ENCODE measurements at regions not wholly inside any gene's neighbourhood (a gene's known extent, or its start where the extent isn't known, plus 50 kb on each side); places are given as distances from the start of the nearest gene placed in this dataset.

- no peak for DNase-seq
Observed at GRCh38 chr5:87853541-87853940, 415.1 kb downstream of the TMEM161B start.

DNA sequence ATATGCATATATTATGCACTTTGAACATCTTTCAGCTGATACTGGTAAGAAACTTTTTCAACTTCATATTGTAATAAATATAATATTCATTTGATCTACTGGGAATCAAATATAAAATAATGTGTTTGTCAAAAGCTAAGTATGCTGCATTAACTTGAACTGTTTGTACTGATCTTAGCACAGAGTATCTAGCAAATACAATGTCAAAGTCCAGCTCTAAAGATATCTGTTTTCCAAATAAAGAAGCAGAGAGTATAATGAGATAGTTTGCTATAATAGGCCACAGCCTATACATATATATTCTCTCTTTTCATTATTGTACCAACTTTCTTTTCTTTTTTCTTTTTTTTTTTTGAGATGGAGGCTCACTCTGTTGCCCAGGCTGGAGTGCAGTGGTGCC, 417.0 kb downstream of the TMEM161B start:
- no peak for DNase-seq

DNA sequence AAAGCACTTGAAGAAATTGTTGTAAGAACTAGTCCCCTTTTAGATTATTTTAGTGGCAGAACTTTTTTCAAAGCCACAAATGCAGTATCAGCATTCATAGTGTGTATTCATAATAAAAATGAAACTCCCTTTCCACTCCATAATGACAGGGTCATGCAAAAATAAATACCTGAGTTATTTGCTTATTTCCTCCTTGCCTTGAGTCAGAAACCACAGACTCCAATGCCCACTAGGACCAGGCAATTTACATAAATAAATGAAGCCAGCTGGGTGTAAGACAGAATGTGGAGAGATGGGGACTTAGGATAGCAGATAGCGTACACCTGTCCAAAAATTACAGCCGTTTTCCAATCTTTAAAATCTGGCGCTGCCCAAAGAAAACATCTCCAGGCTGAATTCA, 417.8 kb downstream of the TMEM161B start:
- DNase-seq = no peak

- no peak for DNase-seq
Observed at GRCh38 chr5:87845734-87846133, 422.9 kb downstream of the TMEM161B start.

DNA sequence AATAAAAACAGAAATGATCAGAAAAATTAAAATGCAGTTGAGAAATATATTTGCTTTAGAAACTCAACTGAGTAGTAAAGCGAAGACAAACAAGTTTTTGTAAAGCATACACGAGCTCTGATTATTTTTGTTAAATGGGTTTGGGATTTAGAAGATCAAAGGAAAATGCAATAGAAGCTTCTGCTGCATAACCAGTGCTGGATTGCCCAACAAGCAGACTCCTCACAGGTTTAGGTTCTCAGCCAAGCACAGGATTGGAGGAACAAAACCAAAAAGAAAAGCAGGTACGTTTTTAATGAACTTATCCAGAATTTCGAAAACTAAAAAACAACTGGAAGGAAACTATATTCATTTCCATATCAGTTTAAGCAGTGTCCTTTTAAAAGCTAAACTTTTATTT, 423.8 kb downstream of the TMEM161B start:
- no peak for DNase-seq

DNA sequence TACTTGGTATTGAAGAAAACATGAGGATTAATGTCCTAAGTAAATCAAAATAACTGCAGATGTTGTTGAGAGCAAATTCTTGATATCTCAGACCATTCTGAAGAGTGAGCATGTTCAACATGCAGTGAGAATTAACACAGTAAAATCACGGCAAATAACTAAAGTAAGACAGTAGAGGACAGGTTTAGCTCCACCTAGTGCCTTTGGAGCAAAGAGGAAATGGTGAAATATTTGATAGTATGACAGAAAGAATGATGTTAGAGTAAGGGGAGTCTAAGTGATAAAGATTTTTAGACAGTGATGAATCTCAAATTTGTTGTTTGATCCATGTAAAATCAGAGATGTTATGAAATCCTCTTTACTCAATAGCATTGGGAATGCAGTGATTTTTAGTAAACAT, 424.2 kb downstream of the TMEM161B start:
- no peak for DNase-seq

- no peak for DNase-seq
Observed at GRCh38 chr5:87836696-87837095, 424.0 kb upstream of the CCNH start.

- no peak for DNase-seq
Observed at GRCh38 chr5:87831499-87831898, 418.8 kb upstream of the CCNH start.

GRCh38 chr5:87829217-87829551, 416.5 kb upstream of the CCNH start:
- no peak for DNase-seq

- no peak for DNase-seq
Observed at GRCh38 chr5:87828545-87829216, 416.0 kb upstream of the CCNH start.

DNA sequence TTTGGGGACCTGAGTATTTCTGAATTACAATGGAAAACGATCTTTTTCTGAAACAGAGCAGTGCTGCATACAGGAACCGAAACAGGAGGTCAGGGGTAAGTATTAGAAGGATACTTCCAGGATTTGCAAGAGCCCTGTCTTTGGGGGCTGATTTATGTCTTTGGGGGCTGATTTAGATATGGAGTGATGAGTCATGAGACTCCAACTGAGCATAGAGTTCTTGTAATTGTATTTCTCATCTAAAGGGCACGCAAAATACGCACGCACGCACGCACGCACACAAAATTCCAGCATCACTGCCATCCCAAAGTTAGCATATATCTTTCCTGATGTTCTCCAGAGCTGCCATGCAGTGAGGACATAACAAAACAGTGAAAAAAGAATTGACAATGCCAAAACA, 414.8 kb upstream of the CCNH start:
- DNase-seq = no peak

- no peak for DNase-seq
Observed at GRCh38 chr5:87826507-87826906, 413.8 kb upstream of the CCNH start.

DNA sequence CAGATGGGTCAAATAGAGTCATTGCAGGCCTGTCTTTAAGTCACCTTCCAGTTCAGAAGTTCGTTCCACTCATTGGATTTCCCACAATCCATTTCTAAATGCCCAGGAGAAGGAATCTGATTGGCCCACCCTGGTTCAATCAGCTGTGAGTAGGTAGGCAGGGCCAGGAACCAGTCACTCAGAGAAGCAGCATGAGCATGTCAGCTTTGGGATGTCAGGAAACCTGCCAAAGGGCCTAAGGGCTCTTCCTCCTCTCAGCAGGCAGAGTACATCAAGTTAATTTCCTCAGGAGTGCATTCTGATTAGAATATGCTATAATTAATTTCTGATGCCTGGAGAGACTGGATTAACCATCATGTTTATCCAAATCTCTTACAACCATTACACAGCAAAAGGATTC, 412.9 kb upstream of the CCNH start:
- DNase-seq = no peak

- no peak for DNase-seq
Observed at GRCh38 chr5:87807783-87808182, 395.1 kb upstream of the CCNH start.

GRCh38 chr5:87803352-87803751, 390.6 kb upstream of the CCNH start:
- DNase-seq = no peak

DNA sequence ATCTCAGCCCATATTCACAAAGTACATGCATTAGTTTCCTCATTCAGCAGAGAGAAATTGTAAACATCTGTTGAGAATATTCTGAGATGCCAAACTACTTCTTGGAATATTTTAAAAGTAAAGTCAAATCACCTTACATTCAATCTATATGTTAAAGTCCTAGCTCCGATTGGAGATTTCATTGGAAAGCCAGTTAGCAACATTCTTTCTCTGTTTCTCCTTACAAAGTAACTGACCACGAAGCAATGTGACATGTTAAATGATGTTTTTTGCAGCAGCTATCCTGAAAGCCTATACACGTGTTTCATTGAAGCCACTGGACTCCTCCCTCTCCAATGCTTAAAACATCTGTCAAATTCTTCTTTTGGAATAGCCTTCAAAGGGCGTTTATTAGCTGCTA, 379.1 kb upstream of the CCNH start:
- no peak for DNase-seq

DNA sequence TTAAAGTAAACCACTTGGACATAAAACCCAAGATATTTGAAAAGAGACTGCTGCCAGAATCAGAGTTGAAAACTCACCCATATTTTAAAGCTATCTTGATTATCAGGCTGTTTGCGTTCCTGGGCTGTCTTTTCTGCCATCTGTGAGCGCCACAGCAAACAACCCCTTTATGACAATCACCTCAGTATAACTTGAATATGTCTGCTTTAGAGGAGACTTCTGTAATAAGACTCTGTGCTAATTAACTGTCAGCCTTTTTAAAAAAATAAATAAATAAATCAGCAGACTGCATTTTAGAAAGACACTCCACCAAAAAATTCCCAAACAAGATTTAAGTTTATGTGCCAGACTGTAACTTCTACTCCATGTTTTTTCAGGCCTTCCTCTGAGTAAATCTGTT, 375.7 kb upstream of the CCNH start:
- DNase-seq = no peak

DNA sequence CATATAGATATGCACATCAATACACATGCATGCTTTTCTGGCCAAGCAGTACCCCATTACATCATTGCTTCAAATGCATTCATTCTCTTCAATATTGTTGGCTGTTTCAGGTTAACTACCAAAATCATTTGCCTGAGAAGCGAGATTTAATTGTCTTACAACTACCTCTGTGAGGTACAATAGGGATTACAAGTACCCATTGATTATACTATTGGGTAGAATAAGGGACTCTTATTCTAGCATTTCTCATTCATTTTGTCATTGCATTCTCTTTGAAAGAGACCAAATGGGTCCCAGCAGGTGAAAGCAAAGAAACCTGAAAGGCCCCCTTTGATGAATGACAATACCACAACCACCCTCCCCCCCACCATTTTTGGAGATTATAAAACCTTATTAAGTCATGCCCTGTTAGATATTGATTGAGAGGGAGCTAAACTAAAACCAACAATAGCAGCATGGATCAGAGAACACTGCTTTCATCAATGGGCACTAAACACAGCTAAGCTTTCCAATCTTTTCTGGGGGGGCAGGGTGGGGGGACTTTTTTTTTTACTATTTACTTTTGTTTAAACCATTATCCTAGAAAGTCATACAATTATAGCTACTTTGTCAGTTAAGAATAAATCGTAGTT, 375.0 kb upstream of the CCNH start:
- DNase-seq = peak; percentile 34

DNA sequence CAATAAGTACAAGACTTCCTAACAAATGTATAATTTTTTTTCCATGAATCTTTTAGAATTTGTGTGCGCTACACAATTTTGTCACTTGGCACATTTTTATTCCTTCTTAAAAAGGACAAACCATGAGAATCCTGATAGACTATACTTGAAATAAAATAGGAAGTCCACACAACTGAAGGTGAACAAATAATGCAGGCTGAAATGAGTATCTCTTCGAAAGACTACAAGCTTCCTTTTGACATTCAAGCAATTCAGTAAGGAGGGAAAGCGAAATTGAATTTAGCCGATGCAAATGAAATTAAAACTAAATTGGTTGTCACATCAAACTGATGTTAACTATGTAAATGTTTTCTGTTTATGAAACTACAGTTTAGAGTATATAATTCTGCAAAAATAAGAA, 374.4 kb upstream of the CCNH start:
- DNase-seq = no peak

- no peak for DNase-seq
Observed at GRCh38 chr5:87786471-87786870, 373.7 kb upstream of the CCNH start.

DNA sequence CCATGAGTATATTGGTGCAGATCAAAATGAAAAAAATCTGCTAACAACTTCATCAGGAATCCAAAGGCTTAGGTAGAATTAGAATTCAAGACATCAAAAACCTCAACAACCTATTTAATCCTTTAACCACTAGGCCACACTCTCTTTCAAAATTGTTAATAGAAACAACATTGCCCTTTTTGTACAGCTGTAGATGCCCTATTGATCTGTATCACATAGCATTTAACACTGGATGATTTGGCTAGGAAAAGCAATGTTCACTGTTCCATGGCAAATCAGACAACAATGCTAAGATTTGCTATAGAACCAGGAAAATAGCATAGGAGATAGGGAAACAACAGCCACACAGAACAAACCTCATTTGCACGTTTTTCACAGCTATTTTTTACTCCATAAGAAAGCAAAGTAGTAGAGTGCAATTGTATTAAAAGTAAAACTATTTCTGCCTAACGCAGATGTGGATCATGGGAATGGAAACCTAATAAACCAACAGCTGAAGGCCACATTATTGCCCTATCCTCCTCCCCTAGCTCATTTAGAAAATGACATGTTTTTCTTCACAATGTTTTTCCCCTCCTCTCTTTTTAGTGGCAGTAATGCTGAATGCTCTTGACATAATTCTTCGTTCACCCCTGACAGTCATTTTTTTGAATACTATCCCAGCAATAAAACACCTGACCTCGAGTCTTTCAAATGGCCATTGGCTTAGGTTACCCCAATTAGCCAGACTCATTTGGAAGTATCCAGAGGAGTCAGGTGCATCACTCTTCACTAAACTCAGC, 373.0 kb upstream of the CCNH start:
- no peak for DNase-seq

DNA sequence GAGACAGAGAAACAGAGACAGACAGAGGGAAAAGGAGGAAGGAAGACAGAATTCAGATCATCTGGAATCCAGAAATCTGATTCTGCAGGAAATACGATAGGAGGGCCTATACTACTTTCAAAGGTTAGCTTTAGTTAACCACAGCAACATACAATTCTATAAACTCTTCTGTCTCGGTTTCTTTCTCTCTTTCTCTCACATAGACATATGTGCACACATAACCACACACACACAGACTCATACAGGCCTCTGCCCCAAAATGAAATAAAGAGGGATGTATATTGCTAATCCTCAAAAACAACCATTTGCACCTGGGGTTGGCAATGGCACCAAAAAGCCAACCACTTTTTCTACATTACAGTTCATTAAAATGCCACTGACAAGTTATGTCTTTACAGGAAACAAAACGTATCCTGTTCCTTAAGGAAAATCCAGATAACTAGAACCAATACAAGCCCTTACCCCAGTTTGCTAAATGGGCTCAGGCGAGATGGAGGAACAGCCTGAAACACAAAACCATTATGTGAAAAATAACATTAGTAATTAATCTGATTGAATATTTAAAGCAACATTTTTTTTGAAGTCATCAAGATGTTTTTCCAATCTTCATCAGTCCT, 372.3 kb upstream of the CCNH start:
- DNase-seq = no peak

- no peak for DNase-seq
Observed at GRCh38 chr5:87784311-87784710, 371.6 kb upstream of the CCNH start.

GRCh38 chr5:87782916-87783315, 370.2 kb upstream of the CCNH start:
- DNase-seq = no peak
